Upper lobe of right lung (tissue), 1 donor: ENCODE measurements at regions not wholly inside any gene's neighbourhood (a gene's known extent, or its start where the extent isn't known, plus 50 kb on each side); places are given as distances from the start of the nearest gene placed in this dataset.

Source experiments
- ATAC-seq: fragments of 200-7000 bp; cut with Tn5 transposase; one replicate; pipeline ENCODE4 v1.9.1; 2020; ENCODE audit warnings: mild to moderate bottlenecking, moderate library complexity
- DNase-seq: peaks from one replicate; pipeline ENCODE4 v3.0.0-alpha.2; 2020
- H3K27ac ChIP-seq: fragments of 200-600 bp; one replicate; pipeline ENCODE4 v1.8.0; 2022
- H3K27me3 ChIP-seq: fragments of 200-600 bp; one replicate; pipeline ENCODE4 v1.8.0; 2022; ENCODE audit warnings: mild to moderate bottlenecking
- H3K36me3 ChIP-seq: fragments of 200-600 bp; one replicate; pipeline ENCODE4 v1.8.0; 2022
- H3K4me1 ChIP-seq: fragments of 200-600 bp; one replicate; pipeline ENCODE4 v1.8.0; 2022
- H3K4me3 ChIP-seq: fragments of 200-600 bp; one replicate; pipeline ENCODE4 v1.8.0; 2022; ENCODE audit warnings: mild to moderate bottlenecking
- H3K9me3 ChIP-seq: fragments of 200-600 bp; one replicate; pipeline ENCODE4 v1.8.0; 2022
- intact Hi-C: fragments of 100-400 bp; cut with DNase I; formaldehyde crosslinking; loops from one replicate; pipeline ENCODE4 v1.11.0; 2022
- TF ChIP-seq, protein P1 (sequence below): fragments of 200-600 bp; IDR thresholded peaks from one replicate; pipeline ENCODE4 v1.8.0; 2022; ENCODE audit warnings: antibody characterized with exemption
- donor health status: DM: no; HTN: yes; CAD: no; lungs with severe emphysema.

DNA sequence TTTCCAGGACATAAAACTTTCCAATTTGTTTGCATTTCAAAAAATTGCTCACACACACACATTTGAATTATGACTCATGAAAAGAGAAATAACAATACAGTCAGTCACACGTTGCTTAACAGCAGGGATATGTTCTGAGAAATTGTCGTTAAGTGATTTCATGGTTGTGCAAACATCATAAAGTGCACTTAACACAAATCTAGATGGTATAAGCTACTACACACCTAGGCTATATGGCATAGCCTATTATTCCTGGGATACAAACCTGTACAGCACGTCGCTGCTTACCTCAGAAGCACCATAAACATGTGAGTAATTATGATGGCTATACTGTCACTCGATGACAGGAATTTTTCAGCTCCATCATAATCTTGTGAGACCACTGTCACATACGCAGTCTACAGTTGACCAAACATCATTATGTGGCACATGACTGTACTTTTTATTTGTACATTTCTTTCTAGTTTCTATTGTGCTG lies 378.2 kb downstream of the ACTL7B start:
- intact Hi-C loops: no loop called here
- no peak for ATAC-seq
- Histone ChIP-seq H3K36me3 (no peaks in the 10 kb centered on the region), H3K4me3 (no peak overlapping the region), H3K27ac (no peak overlapping the region), H3K9me3 (no peaks in the 10 kb centered on the region), H3K27me3 (no peaks in the 10 kb centered on the region), H3K4me1 (no peaks in the 10 kb centered on the region)
- TF ChIP-seq, protein P1, sequence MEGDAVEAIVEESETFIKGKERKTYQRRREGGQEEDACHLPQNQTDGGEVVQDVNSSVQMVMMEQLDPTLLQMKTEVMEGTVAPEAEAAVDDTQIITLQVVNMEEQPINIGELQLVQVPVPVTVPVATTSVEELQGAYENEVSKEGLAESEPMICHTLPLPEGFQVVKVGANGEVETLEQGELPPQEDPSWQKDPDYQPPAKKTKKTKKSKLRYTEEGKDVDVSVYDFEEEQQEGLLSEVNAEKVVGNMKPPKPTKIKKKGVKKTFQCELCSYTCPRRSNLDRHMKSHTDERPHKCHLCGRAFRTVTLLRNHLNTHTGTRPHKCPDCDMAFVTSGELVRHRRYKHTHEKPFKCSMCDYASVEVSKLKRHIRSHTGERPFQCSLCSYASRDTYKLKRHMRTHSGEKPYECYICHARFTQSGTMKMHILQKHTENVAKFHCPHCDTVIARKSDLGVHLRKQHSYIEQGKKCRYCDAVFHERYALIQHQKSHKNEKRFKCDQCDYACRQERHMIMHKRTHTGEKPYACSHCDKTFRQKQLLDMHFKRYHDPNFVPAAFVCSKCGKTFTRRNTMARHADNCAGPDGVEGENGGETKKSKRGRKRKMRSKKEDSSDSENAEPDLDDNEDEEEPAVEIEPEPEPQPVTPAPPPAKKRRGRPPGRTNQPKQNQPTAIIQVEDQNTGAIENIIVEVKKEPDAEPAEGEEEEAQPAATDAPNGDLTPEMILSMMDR: no peak
- DNase-seq: no peak

- no peaks in the 10 kb centered on the region for H3K27me3 ChIP-seq
- H3K9me3 ChIP-seq: no peaks in the 10 kb centered on the region
- intact Hi-C loops: no loop called here
- H3K4me1 ChIP-seq: no peaks in the 10 kb centered on the region
- H3K36me3 ChIP-seq: no peaks in the 10 kb centered on the region
- no peak for DNase-seq
- H3K4me3 ChIP-seq: no peak overlapping the region
- H3K27ac ChIP-seq: no peak overlapping the region
- TF ChIP-seq, protein P1: no peak
- ATAC-seq: no peak
Measured at GRCh38 chr9:108476574-108476973, 379.2 kb downstream of the ACTL7B start.

DNA sequence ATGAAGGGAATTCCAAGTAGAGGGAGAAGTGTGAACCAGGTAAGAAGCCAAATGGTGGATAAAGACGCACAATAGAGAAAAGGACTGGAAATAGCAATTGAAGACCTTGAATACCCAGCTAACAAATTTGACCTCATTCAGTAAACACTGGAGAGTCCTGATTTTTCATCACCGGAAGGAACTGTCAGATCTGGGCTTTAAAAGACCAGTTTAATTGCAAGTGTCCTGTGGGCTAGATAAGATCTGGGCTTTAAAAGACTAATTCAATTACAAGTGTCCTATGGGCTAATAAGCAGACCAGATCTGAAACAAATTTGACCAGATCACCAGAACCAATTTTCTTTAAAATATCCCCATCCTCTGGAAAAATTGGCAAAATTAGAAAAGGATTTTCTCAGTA lies 380.0 kb downstream of the ACTL7B start:
- no peak for ATAC-seq
- no peak for DNase-seq
- H3K27ac ChIP-seq: no peak overlapping the region
- H3K9me3 ChIP-seq: no peaks in the 10 kb centered on the region
- intact Hi-C loops: no loop called here
- H3K27me3 ChIP-seq: no peaks in the 10 kb centered on the region
- H3K4me1 ChIP-seq: no peaks in the 10 kb centered on the region
- TF ChIP-seq, protein P1: no peak
- H3K36me3 ChIP-seq: no peaks in the 10 kb centered on the region
- no peak overlapping the region for H3K4me3 ChIP-seq

GRCh38 chr9:108474356-108474755 lies 381.4 kb downstream of the ACTL7B start:
- TF ChIP-seq, protein P1: no peak
- no peak for ATAC-seq
- Histone ChIP-seq H3K9me3 (no peaks in the 10 kb centered on the region), H3K27ac (no peak overlapping the region), H3K4me1 (no peaks in the 10 kb centered on the region), H3K36me3 (no peaks in the 10 kb centered on the region), H3K27me3 (no peaks in the 10 kb centered on the region), H3K4me3 (no peak overlapping the region)
- intact Hi-C loops: no loop called here
- DNase-seq: no peak

DNA sequence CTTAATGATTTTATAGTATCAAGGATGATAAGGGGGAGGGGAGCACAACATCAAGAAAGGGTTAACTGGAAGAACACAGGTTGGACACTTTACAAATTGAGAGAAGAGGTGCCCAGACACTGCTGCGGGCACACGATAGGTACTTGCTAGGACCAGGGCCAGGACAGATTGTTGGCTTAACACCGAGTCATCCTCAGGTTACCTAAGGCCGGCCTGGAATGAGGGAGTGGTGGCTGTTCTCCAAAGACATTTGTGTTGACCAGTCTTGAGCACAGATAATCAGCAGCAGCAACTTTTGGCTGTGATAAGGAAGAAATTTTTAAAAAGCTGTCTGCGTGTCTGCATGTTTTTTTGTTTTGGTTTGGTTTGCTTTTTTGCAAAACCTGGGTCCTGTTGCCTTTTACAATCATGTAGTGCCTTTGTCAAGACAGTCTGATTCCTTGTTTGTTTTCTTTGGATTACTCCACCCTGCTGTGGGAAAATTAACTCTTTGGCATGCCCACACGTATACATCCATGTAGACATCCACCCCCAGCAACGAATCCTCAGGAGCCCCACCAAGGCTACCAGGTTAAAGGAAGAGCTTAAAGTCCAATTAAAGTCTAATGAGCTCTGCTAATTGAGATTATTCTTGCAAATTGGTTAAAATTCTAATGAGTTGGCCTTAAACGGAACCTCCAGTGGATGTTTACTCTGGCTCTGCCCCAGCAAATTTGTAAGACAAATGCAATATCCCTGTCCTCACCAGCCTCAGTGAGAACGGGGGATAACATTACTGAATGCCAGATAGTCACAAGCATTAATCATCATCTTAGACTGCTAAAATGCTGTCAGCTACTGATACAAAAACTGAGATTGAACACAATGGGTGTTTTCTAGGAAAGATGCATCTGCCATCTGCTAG lies 382.3 kb downstream of the ACTL7B start:
- Histone ChIP-seq H3K27me3 (no peaks in the 10 kb centered on the region), H3K36me3 (no peaks in the 10 kb centered on the region), H3K4me1 (no peaks in the 10 kb centered on the region), H3K9me3 (no peaks in the 10 kb centered on the region), H3K27ac (no peak overlapping the region), H3K4me3 (no peak overlapping the region)
- TF ChIP-seq, protein P1: no peak
- ATAC-seq: no peak
- intact Hi-C loops: no loop called here
- no peak for DNase-seq
